ENCODE measurements at regions not wholly inside any gene's neighbourhood (a gene's known extent, or its start where the extent isn't known, plus 50 kb on each side); places are given as distances from the start of the nearest gene placed in this dataset.

DNA sequence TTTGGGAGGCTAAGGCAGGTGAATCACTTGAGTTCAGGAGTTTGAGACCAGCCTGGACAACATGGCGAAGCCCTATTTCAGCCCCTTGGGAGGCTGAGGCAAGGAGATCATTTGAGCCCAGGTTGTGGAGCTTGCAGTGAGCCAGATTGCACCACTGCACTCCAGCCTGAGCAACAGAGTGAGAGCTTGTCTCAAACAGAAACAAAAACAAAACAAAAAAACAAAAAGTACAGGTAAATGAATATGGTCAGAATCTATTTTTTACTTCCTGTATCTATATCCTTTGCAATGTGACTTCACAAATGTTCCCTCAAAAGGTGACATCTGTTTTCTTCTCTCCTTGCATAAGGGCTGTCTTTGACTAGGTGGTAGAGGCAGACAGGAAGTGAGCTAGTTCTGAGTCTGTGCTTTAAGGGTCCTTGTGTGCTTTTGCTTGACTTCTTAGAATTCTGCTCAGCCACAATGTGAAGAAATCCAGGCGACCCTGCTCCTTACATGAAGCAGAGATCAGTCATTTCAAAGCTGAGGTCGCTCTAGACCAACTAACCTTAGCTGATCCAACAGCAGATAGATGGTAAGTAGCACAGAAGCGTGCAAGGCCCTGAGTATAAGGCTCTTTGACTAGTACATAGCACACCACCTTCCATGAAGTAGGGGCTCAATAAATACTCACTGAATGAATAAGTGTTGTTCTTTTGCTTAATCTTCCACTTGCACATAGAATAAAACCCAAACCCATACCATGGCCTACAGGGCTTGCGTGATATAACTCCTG lies 423.2 kb upstream of the PCDH15 start:
- Histone ChIP-seq H3K79me2 (ENCODE audit: control insufficient read depth, insufficient read depth, low read length) (no peaks in the 10 kb centered on the region), H4K20me1 (ENCODE audit: control insufficient read depth, insufficient read depth) (no peaks in the 10 kb centered on the region), H3K4me1 (ENCODE audit: control insufficient read depth, insufficient read depth, low read length) (no peaks in the 10 kb centered on the region), H3K9me3 (replicated peaks; ENCODE audit: control insufficient read depth, insufficient read depth, low read length) (no peaks in the 10 kb centered on the region), H2AFZ (ENCODE audit: control insufficient read depth, low read depth, low read length) (no peak overlapping the region; the same call in 1 of the 2 replicates), H3K9ac (ENCODE audit: control insufficient read depth, insufficient read depth, low read length) (no peak overlapping the region), H3K27me3 (replicated peaks in 1 of 2; ENCODE audit: control insufficient read depth in 2 of 2, insufficient read depth in 2 of 2, low read length in 1 of 2) (no peaks in the 10 kb centered on the region), H3K4me3 (no peak overlapping the region), H3K4me2 (ENCODE audit: control insufficient read depth, insufficient read depth) (no peak overlapping the region), H3K36me3 (ENCODE audit: control insufficient read depth in 2 of 2, insufficient read depth in 2 of 2, low read length in 1 of 2) (no peaks in the 10 kb centered on the region), H3K27ac (ENCODE audit: control insufficient read depth, insufficient read depth) (no peak overlapping the region)
- CTCF ChIA-PET, result no interaction called here
- WGBS (ENCODE audit: insufficient coverage, insufficient replicate concordance, low lambda C conversion rate, missing lambda C conversion rate), result 21% methylated on average over 5 of the region's 5 CpGs
- in situ Hi-C loops (cut with MboI) (no loop called here), intact Hi-C loops (cut with micrococcal nuclease; ENCODE audit: unreplicated experiment) (no loop called here)
- ATAC-seq (no peak), FAIRE-seq (no peak), DNase-seq (ENCODE audit: low read depth, low spot score) (no peak)
- POLR2A ChIA-PET, result no interaction called here
- SMC1A ChIA-PET (ENCODE audit: uncharacterized antibody, unreplicated experiment), result interaction anchor here (0.6 to 1.7 kb wide), 3 partner anchors 10 to 286 kb away, joined by 3 to 4 read pairs (median 4); no protein-coding TSS in a partner anchor
- RAD21 ChIA-PET (ENCODE audit: unreplicated experiment), result no interaction called here
- no TSS peak for BruUV-seq (replicated peaks)
- TF ChIP-seq, protein P1, sequence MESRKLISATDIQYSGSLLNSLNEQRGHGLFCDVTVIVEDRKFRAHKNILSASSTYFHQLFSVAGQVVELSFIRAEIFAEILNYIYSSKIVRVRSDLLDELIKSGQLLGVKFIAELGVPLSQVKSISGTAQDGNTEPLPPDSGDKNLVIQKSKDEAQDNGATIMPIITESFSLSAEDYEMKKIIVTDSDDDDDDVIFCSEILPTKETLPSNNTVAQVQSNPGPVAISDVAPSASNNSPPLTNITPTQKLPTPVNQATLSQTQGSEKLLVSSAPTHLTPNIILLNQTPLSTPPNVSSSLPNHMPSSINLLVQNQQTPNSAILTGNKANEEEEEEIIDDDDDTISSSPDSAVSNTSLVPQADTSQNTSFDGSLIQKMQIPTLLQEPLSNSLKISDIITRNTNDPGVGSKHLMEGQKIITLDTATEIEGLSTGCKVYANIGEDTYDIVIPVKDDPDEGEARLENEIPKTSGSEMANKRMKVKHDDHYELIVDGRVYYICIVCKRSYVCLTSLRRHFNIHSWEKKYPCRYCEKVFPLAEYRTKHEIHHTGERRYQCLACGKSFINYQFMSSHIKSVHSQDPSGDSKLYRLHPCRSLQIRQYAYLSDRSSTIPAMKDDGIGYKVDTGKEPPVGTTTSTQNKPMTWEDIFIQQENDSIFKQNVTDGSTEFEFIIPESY (IDR thresholded peaks at IDR 0.05), result no peak
- TF ChIP-seq PKNOX1 (IDR thresholded peaks at IDR 0.05) (no peak), SMARCA5 (IDR thresholded peaks at IDR 0.05) (no peak), CBX3 (IDR thresholded peaks at IDR 0.05; ENCODE audit: borderline replicate concordance, low read depth) (no peak), IRF4 (IDR thresholded peaks at IDR 0.05; ENCODE audit: low read depth, low read length) (no peak), DPF2 (IDR thresholded peaks at IDR 0.05) (no peak), ZNF622 (IDR thresholded peaks at IDR 0.05) (no peak), YBX1 (IDR thresholded peaks at IDR 0.05) (no peak), GABPA (IDR thresholded peaks at IDR 0.05; ENCODE audit: low read depth) (no peak), LARP7 (IDR thresholded peaks at IDR 0.05) (no peak), BRCA1 (IDR thresholded peaks at IDR 0.05; ENCODE audit: low read depth, low read length) (no peak), SMAD1 (IDR thresholded peaks at IDR 0.05; ENCODE audit: low read depth, partially characterized antibody) (no peak), MYC (IDR thresholded peaks at IDR 0.05; ENCODE audit: insufficient read depth, insufficient read length, insufficient replicate concordance, low read length, severe bottlenecking) (no peak), KLF5 (IDR thresholded peaks at IDR 0.05; ENCODE audit: partially characterized antibody) (no peak), SIN3A (IDR thresholded peaks at IDR 0.05; ENCODE audit: low read depth, low read length) (no peak), ZBTB11 (CRISPR knock-in tag; IDR thresholded peaks at IDR 0.05) (no peak), MTA3 (IDR thresholded peaks at IDR 0.05; ENCODE audit: borderline replicate concordance, low read length) (no peak)
- TF ChIP-seq, protein P2, sequence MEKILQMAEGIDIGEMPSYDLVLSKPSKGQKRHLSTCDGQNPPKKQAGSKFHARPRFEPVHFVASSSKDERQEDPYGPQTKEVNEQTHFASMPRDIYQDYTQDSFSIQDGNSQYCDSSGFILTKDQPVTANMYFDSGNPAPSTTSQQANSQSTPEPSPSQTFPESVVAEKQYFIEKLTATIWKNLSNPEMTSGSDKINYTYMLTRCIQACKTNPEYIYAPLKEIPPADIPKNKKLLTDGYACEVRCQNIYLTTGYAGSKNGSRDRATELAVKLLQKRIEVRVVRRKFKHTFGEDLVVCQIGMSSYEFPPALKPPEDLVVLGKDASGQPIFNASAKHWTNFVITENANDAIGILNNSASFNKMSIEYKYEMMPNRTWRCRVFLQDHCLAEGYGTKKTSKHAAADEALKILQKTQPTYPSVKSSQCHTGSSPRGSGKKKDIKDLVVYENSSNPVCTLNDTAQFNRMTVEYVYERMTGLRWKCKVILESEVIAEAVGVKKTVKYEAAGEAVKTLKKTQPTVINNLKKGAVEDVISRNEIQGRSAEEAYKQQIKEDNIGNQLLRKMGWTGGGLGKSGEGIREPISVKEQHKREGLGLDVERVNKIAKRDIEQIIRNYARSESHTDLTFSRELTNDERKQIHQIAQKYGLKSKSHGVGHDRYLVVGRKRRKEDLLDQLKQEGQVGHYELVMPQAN (conservative IDR thresholded peaks at IDR 0.05), result no peak
